Ovary (tissue), 3 donors: ENCODE measurements at regions not wholly inside any gene's neighbourhood (a gene's known extent, or its start where the extent isn't known, plus 50 kb on each side); places are given as distances from the start of the nearest gene placed in this dataset.

Experiments used
- CTCF ChIP-seq, 3 donors: fragments of 450-650 bp in 2 of 3; fragments of 200-600 bp in 1 of 3; IDR thresholded peaks; one replicate each; pipeline versions ENCODE4 v1.5.1 to v1.8.0; 2016 to 2022; ENCODE audit warnings: antibody characterized with exemption in 3 of 3, mild to moderate bottlenecking in 1 of 3
- POLR2A ChIP-seq: fragments of 450-650 bp; IDR thresholded peaks from one replicate; pipeline ENCODE4 v1.6.1; 2017; ENCODE audit warnings: antibody characterized with exemption, mild to moderate bottlenecking, moderate library complexity
- donor health status: DM: no; HTN: no; CAD: no.

- no peak for TF ChIP-seq CTCF (IDR thresholded peaks at IDR 0.05)
- no peak for TF ChIP-seq POLR2A
Measured at GRCh38 chr13:99129951-99130350, 70.7 kb upstream of the UBAC2 start.
